Fibroblast of mammary gland (primary cell): ENCODE measurements at regions not wholly inside any gene's neighbourhood (a gene's known extent, or its start where the extent isn't known, plus 50 kb on each side); places are given as distances from the start of the nearest gene placed in this dataset.

Experiments
- DNase-seq: peaks from one replicate; pipeline ENCODE4 v3.0.0-alpha.2; 2010; ENCODE audit warnings: low read depth
- H3K4me3 ChIP-seq: 2 replicates; pipeline ENCODE4 v1.5.1; 2011; ENCODE audit warnings: low read depth, mild to moderate bottlenecking, low read length, moderate library complexity; ENCODE audit not compliant: control insufficient read depth
- CTCF ChIP-seq: conservative IDR thresholded peaks from 2 replicates; pipeline ENCODE4 v1.5.1; 2011; ENCODE audit warnings: low read depth, low read length, inconsistent platforms; ENCODE audit not compliant: control insufficient read depth, insufficient read depth

- no peak overlapping the region for H3K4me3 ChIP-seq
- no peak for DNase-seq
- TF ChIP-seq CTCF = no peak
Observed at GRCh38 chr6:165861226-165861625, 198.2 kb upstream of the PDE10A start.

GRCh38 chr6:165858586-165858985 lies 195.5 kb upstream of the PDE10A start:
- peak; percentile 14 for TF ChIP-seq CTCF
- no peak for DNase-seq
- no peak overlapping the region for H3K4me3 ChIP-seq

- no peak for TF ChIP-seq CTCF
- no peak for DNase-seq
- H3K4me3 ChIP-seq = no peak overlapping the region
Observed at GRCh38 chr6:165855856-165856255, 192.8 kb upstream of the PDE10A start.

- TF ChIP-seq CTCF = no peak
- no peak overlapping the region for H3K4me3 ChIP-seq
- DNase-seq = no peak
Observed at GRCh38 chr6:165854863-165855593, 192.0 kb upstream of the PDE10A start.

GRCh38 chr6:165854061-165854862 lies 191.2 kb upstream of the PDE10A start:
- no peak for DNase-seq
- H3K4me3 ChIP-seq = no peak overlapping the region
- TF ChIP-seq CTCF = no peak

- H3K4me3 ChIP-seq = no peak overlapping the region
- DNase-seq = no peak
Observed at GRCh38 chr6:165852676-165853075, 189.6 kb upstream of the PDE10A start.

More at GRCh38 chr6:165852676-165853075, 189.6 kb upstream of the PDE10A start:
- TF ChIP-seq CTCF = no peak
